H9 (cell line): ENCODE measurements at regions not wholly inside any gene's neighbourhood (a gene's known extent, or its start where the extent isn't known, plus 50 kb on each side); places are given as distances from the start of the nearest gene placed in this dataset.

Experiments used
- DNase-seq: peaks from one replicate; pipeline ENCODE4 v3.0.0-alpha.2; 2017
- H2AFZ ChIP-seq: one replicate; pipeline ENCODE4 v1.6.1; 2013; ENCODE audit warnings: mild to moderate bottlenecking, low read length, control low read depth, moderate library complexity
- H2AK5ac ChIP-seq: 2 replicates; pipeline ENCODE4 v1.6.1; 2013; ENCODE audit warnings: low read length, control low read depth, mixed read lengths; ENCODE audit not compliant: insufficient read length
- H2BK120ac ChIP-seq: one replicate; pipeline ENCODE4 v1.6.1; 2013; ENCODE audit warnings: low read depth, mild to moderate bottlenecking, low read length, control low read depth, inconsistent platforms; ENCODE audit not compliant: poor library complexity, severe bottlenecking
- H2BK12ac ChIP-seq: 2 replicates; pipeline ENCODE4 v1.6.1; 2013; ENCODE audit warnings: low read length, control low read depth, mixed read lengths, low read depth; ENCODE audit not compliant: insufficient read length
- H2BK15ac ChIP-seq: 2 replicates; pipeline ENCODE4 v1.6.1; 2013; ENCODE audit warnings: low read depth, low read length, control low read depth
- H2BK20ac ChIP-seq: one replicate; pipeline ENCODE4 v1.6.1; 2013; ENCODE audit warnings: low read depth, mild to moderate bottlenecking, low read length, control low read depth, inconsistent platforms; ENCODE audit not compliant: poor library complexity, severe bottlenecking
- H2BK5ac ChIP-seq: 2 replicates; pipeline ENCODE4 v1.6.1; 2013; ENCODE audit warnings: low read length, control low read depth, mixed read lengths; ENCODE audit not compliant: insufficient read length
- H3K14ac ChIP-seq: 2 replicates; pipeline ENCODE4 v1.6.1; 2013; ENCODE audit warnings: low read length, control low read depth; ENCODE audit not compliant: insufficient read depth
- H3K18ac ChIP-seq: 2 replicates; pipeline ENCODE4 v1.6.1; 2013; ENCODE audit warnings: low read depth, mild to moderate bottlenecking, mixed read lengths, low read length, control low read depth; ENCODE audit not compliant: insufficient read length
- H3K23ac ChIP-seq: 2 replicates; pipeline ENCODE4 v1.6.1; 2013; ENCODE audit warnings: low read length, control low read depth, mixed read lengths, low read depth; ENCODE audit not compliant: insufficient read length
- H3K23me2 ChIP-seq: 2 replicates; pipeline ENCODE4 v1.6.1; 2013; ENCODE audit warnings: low read depth, mild to moderate bottlenecking, mixed read lengths, low read length, control low read depth; ENCODE audit not compliant: insufficient read length, poor library complexity, severe bottlenecking
- H3K27ac ChIP-seq: 2 replicates; pipeline ENCODE4 v1.5.1; 2013; ENCODE audit warnings: low read length, control low read depth, mixed read lengths, low read depth; ENCODE audit not compliant: insufficient read length
- H3K27me3 ChIP-seq: 2 replicates; pipeline ENCODE4 v1.6.1; 2013; ENCODE audit warnings: low read length, control low read depth, inconsistent platforms; ENCODE audit not compliant: insufficient read depth
- H3K4ac ChIP-seq: 2 replicates; pipeline ENCODE4 v1.6.1; 2013; ENCODE audit warnings: low read depth, mild to moderate bottlenecking, control low read depth, inconsistent platforms, low read length, moderate library complexity
- H3K4me1 ChIP-seq: 2 replicates; pipeline ENCODE4 v1.6.1; 2013; ENCODE audit warnings: low read length, control low read depth, inconsistent platforms; ENCODE audit not compliant: insufficient read depth
- H3K4me2 ChIP-seq: 2 replicates; pipeline ENCODE4 v1.6.1; 2013; ENCODE audit warnings: low read length, control low read depth, mixed read lengths; ENCODE audit not compliant: insufficient read length, insufficient read depth
- H3K56ac ChIP-seq: 2 replicates; pipeline ENCODE4 v1.6.1; 2013; ENCODE audit warnings: low read depth, mild to moderate bottlenecking, mixed read lengths, low read length, control low read depth; ENCODE audit not compliant: insufficient read length
- H3K79me1 ChIP-seq: 2 replicates; pipeline ENCODE4 v1.6.1; 2013; ENCODE audit warnings: low read depth, mild to moderate bottlenecking, moderate library complexity, low read length, control low read depth, inconsistent platforms; ENCODE audit not compliant: insufficient read depth, poor library complexity, severe bottlenecking
- H3K79me2 ChIP-seq: 2 replicates; pipeline ENCODE4 v1.6.1; 2013; ENCODE audit warnings: low read length, control low read depth, inconsistent platforms; ENCODE audit not compliant: insufficient read depth
- H3K9ac ChIP-seq: 2 replicates; pipeline ENCODE4 v1.6.1; 2013; ENCODE audit warnings: low read length, control low read depth, mixed read lengths; ENCODE audit not compliant: insufficient read length; ENCODE audit errors: extremely low read depth
- H3K9me3 ChIP-seq: one replicate; pipeline ENCODE4 v1.6.1; 2013; ENCODE audit warnings: low read depth, low read length, inconsistent platforms; ENCODE audit not compliant: control insufficient read depth
- H3T11ph ChIP-seq: one replicate; pipeline ENCODE4 v1.6.1; 2013; ENCODE audit warnings: mild to moderate bottlenecking, low read length, control low read depth, inconsistent platforms
- H4K20me1 ChIP-seq: one replicate; pipeline ENCODE4 v1.6.1; 2013; ENCODE audit not compliant: control insufficient read depth, insufficient read length, insufficient read depth
- H4K5ac ChIP-seq: 2 replicates; pipeline ENCODE4 v1.6.1; 2013; ENCODE audit warnings: low read depth, mild to moderate bottlenecking, mixed read lengths, low read length, control low read depth; ENCODE audit not compliant: insufficient read length
- H4K8ac ChIP-seq: replicated peaks from 2 replicates; pipeline ENCODE4 v1.6.1; 2013; ENCODE audit warnings: low read length, control low read depth, mixed read lengths, low read depth; ENCODE audit not compliant: insufficient read length
- H4K91ac ChIP-seq: 2 replicates; pipeline ENCODE4 v1.6.1; 2013; ENCODE audit warnings: low read depth, mild to moderate bottlenecking, moderate library complexity, mixed read lengths, low read length, control low read depth; ENCODE audit not compliant: insufficient read length
- H3K27ac Mint-ChIP-seq, 3 experiments: 2 replicates in 2 of 3; 3 replicates in 1 of 3; pipeline ENCODE4 v1.8.0; 2020 to 2021; ENCODE audit warnings: mixed read lengths in 3 of 3, mild to moderate bottlenecking in 1 of 3, moderate library complexity in 1 of 3
- H3K27me3 Mint-ChIP-seq: 2 replicates; pipeline ENCODE4 v1.8.0; 2021; ENCODE audit warnings: low read depth, mild to moderate bottlenecking, moderate library complexity, mixed read lengths
- H3K36me3 Mint-ChIP-seq, 3 experiments: 2 replicates in 2 of 3; 3 replicates in 1 of 3; pipeline ENCODE4 v1.8.0; 2020 to 2021; ENCODE audit warnings: low read depth in 3 of 3, mixed read lengths in 3 of 3; ENCODE audit not compliant: insufficient read depth in 1 of 3
- H3K4me1 Mint-ChIP-seq, 2 experiments: 2 replicates each; pipeline ENCODE4 v1.8.0; 2020; ENCODE audit warnings: mixed read lengths in 2 of 2
- H3K4me3 Mint-ChIP-seq, 2 experiments: 2 replicates in 1 of 2; 3 replicates in 1 of 2; pipeline ENCODE4 v1.8.0; 2020 to 2021; ENCODE audit warnings: mild to moderate bottlenecking in 2 of 2, mixed read lengths in 2 of 2, moderate library complexity in 1 of 2
- H3K9me3 Mint-ChIP-seq, 2 experiments: 2 replicates in 1 of 2; 3 replicates in 1 of 2; pipeline ENCODE4 v1.8.0; 2020; ENCODE audit warnings: mild to moderate bottlenecking in 2 of 2, mixed read lengths in 2 of 2, moderate library complexity in 1 of 2
- WGBS: extraction: QIAGEN DNeasy Blood & Tissue Kit; methylation state at CpG from one replicate; pipeline ENCODE4 v1.1.7; 2013; ENCODE audit warnings: missing lambda C conversion rate, low lambda C conversion rate, mixed read lengths; ENCODE audit not compliant: insufficient read length; ENCODE audit errors: extremely low coverage; 5-methylcytosine and 5-hydroxymethylcytosine counted together
- TF ChIP-seq, protein P1 (sequence below): fragments of 200-600 bp; sonication (generic); conservative IDR thresholded peaks from 3 replicates; pipeline ENCODE4 v1.8.0; 2021; ENCODE audit warnings: antibody characterized with exemption, mild to moderate bottlenecking

DNA sequence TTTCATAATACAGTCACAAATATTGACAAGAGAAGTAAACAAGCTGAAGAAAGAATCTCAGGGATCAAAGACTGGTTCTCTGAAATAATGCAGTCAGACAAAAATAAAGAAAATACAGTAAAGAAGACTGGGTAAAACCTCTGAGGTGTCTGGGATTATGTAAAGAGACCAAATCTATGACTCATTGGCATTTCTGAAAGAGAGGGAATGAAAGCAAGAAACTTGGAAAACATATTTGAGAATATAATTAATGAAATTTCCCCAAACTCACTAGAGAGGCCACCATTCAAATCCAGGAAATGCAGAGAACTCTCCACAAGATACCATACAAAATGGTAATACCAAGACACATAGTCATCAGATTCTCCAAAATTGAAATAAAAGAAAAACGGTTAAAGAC, 53.0 kb upstream of the GPC6 start:
- Mint-ChIP-seq H3K27me3 (no peaks in the 10 kb centered on the region), H3K27ac (no peak overlapping the region), H3K9me3 (no peaks in the 10 kb centered on the region), H3K4me1 (no peaks in the 10 kb centered on the region), H3K36me3 (no peaks in the 10 kb centered on the region; a peak in 1 of 7 replicates), H3K4me3 (no peak overlapping the region)
- Histone ChIP-seq H3K4me1 (no peaks in the 10 kb centered on the region), H4K5ac (no peak overlapping the region), H2BK12ac (no peak overlapping the region), H3K23me2 (no peaks in the 10 kb centered on the region), H4K20me1 (no peaks in the 10 kb centered on the region), H3K79me2 (no peaks in the 10 kb centered on the region), H3K23ac (no peak overlapping the region), H3K4me2 (no peak overlapping the region), H3T11ph (no peak overlapping the region), H3K27me3 (no peaks in the 10 kb centered on the region), H3K79me1 (no peaks in the 10 kb centered on the region), H3K27ac (no peak overlapping the region), H4K91ac (no peak overlapping the region), H2BK120ac (no peak overlapping the region), H2BK15ac (no peak overlapping the region), H2BK20ac (no peak overlapping the region), H3K4ac (no peak overlapping the region), H2BK5ac (no peak overlapping the region), H3K14ac (no peak overlapping the region), H4K8ac (no peak overlapping the region), H2AK5ac (no peak overlapping the region), H3K9me3 (no peaks in the 10 kb centered on the region), H2AFZ (no peak overlapping the region), H3K9ac (no peak overlapping the region), H3K18ac (no peak overlapping the region), H3K56ac (no peak overlapping the region)
- WGBS: no CpG with 5 or more reads among the region's 1 CpG
- DNase-seq: no peak
- TF ChIP-seq, protein P1, sequence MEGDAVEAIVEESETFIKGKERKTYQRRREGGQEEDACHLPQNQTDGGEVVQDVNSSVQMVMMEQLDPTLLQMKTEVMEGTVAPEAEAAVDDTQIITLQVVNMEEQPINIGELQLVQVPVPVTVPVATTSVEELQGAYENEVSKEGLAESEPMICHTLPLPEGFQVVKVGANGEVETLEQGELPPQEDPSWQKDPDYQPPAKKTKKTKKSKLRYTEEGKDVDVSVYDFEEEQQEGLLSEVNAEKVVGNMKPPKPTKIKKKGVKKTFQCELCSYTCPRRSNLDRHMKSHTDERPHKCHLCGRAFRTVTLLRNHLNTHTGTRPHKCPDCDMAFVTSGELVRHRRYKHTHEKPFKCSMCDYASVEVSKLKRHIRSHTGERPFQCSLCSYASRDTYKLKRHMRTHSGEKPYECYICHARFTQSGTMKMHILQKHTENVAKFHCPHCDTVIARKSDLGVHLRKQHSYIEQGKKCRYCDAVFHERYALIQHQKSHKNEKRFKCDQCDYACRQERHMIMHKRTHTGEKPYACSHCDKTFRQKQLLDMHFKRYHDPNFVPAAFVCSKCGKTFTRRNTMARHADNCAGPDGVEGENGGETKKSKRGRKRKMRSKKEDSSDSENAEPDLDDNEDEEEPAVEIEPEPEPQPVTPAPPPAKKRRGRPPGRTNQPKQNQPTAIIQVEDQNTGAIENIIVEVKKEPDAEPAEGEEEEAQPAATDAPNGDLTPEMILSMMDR: no peak
